GM23338 (cell line): ENCODE measurements at regions not wholly inside any gene's neighbourhood (a gene's known extent, or its start where the extent isn't known, plus 50 kb on each side); places are given as distances from the start of the nearest gene placed in this dataset.

Experiments
- ATAC-seq: fragments of 200-7000 bp; cut with Tn5 transposase; 3 replicates; pipeline ENCODE4 v1.9.1; 2020
- DNase-seq: peaks from one replicate; pipeline ENCODE4 v3.0.0-alpha.2; 2015; ENCODE audit warnings: low spot score
- H2AFZ ChIP-seq: fragments of 200-600 bp; sonication (generic); 2 replicates; pipeline ENCODE4 v1.8.0; 2016; ENCODE audit warnings: antibody characterized with exemption, mild to moderate bottlenecking, moderate library complexity
- H3F3A ChIP-seq: fragments of 200-600 bp; sonication (generic); replicated peaks from 2 replicates; pipeline ENCODE4 v1.8.0; 2017; ENCODE audit warnings: antibody characterized with exemption, mixed run types, low read depth
- H3K27ac ChIP-seq: fragments of 200-600 bp; sonication (generic); 2 replicates; pipeline ENCODE4 v1.6.1; 2016; ENCODE audit warnings: low read depth
- H3K27me3 ChIP-seq: fragments of 200-600 bp; sonication (generic); 2 replicates; pipeline ENCODE4 v1.8.0; 2016; ENCODE audit warnings: mild to moderate bottlenecking, mixed run types, moderate library complexity; ENCODE audit not compliant: insufficient read depth
- H3K36me3 ChIP-seq: fragments of 200-600 bp; sonication (generic); 2 replicates; pipeline ENCODE4 v1.8.0; 2016; ENCODE audit warnings: mild to moderate bottlenecking; ENCODE audit not compliant: insufficient read depth
- H3K4me1 ChIP-seq: fragments of 200-600 bp; sonication (generic); 2 replicates; pipeline ENCODE4 v1.8.0; 2016; ENCODE audit warnings: mild to moderate bottlenecking, moderate library complexity; ENCODE audit not compliant: insufficient read depth
- H3K4me2 ChIP-seq: fragments of 200-600 bp; sonication (generic); 2 replicates; pipeline ENCODE4 v1.7.1; 2017; ENCODE audit warnings: mixed run types
- H3K4me3 ChIP-seq: fragments of 200-600 bp; sonication (generic); 2 replicates; pipeline ENCODE4 v1.6.1; 2016; ENCODE audit warnings: mixed run types
- H3K79me2 ChIP-seq: fragments of 200-600 bp; sonication (generic); replicated peaks from 2 replicates; pipeline ENCODE4 v1.8.0; 2017; ENCODE audit warnings: mild to moderate bottlenecking; ENCODE audit not compliant: insufficient read depth
- H3K9me2 ChIP-seq: fragments of 200-600 bp; sonication (generic); 2 replicates; pipeline ENCODE4 v1.8.0; 2017; ENCODE audit not compliant: insufficient read depth
- H4K20me1 ChIP-seq: fragments of 200-600 bp; sonication (generic); replicated peaks from 2 replicates; pipeline ENCODE4 v1.8.0; 2017; ENCODE audit warnings: mild to moderate bottlenecking; ENCODE audit not compliant: insufficient read depth
- H3K27ac Mint-ChIP-seq: 2 replicates; pipeline ENCODE4 v1.8.0; 2020; ENCODE audit warnings: inconsistent platforms, mild to moderate bottlenecking, moderate library complexity, mixed read lengths
- H3K27me3 Mint-ChIP-seq: 3 replicates; pipeline ENCODE4 v1.8.0; 2022; ENCODE audit warnings: low read depth, mild to moderate bottlenecking, moderate library complexity, mixed read lengths, inconsistent platforms; ENCODE audit not compliant: insufficient read depth, poor library complexity
- H3K36me3 Mint-ChIP-seq: 3 replicates; pipeline ENCODE4 v1.8.0; 2021; ENCODE audit warnings: low read depth, mild to moderate bottlenecking, inconsistent platforms, moderate library complexity, mixed read lengths
- H3K4me1 Mint-ChIP-seq: 3 replicates; pipeline ENCODE4 v1.8.0; 2020; ENCODE audit warnings: mild to moderate bottlenecking, inconsistent platforms, mixed read lengths
- H3K4me3 Mint-ChIP-seq: 3 replicates; pipeline ENCODE4 v1.8.0; 2021; ENCODE audit warnings: moderate library complexity, mild to moderate bottlenecking, inconsistent platforms, mixed read lengths
- H3K9me3 Mint-ChIP-seq: 3 replicates; pipeline ENCODE4 v1.8.0; 2020; ENCODE audit warnings: moderate library complexity, mild to moderate bottlenecking, inconsistent platforms, mixed read lengths
- CREB1 ChIP-seq: fragments of 250-450 bp; sonication (Bioruptor Pico); IDR thresholded peaks from 2 replicates; pipeline ENCODE4 v1.5.0; 2020; ENCODE audit warnings: low read depth, mild to moderate bottlenecking, moderate library complexity
- EZH2 ChIP-seq: fragments of 200-600 bp; sonication (generic); IDR thresholded peaks from one replicate; pipeline ENCODE4 v1.8.0; 2017; ENCODE audit warnings: antibody characterized with exemption, mild to moderate bottlenecking, low read depth; ENCODE audit not compliant: unreplicated experiment
- EZH2phosphoT487 ChIP-seq: fragments of 200-600 bp; sonication (generic); IDR thresholded peaks from one replicate; pipeline ENCODE4 v1.8.1; 2018; ENCODE audit warnings: antibody characterized with exemption; ENCODE audit not compliant: unreplicated experiment
- JUNB ChIP-seq: IDR thresholded peaks from one replicate; pipeline ENCODE4 v1.6.1; 2016; ENCODE audit warnings: antibody characterized with exemption; ENCODE audit not compliant: unreplicated experiment
- NANOG ChIP-seq: IDR thresholded peaks from 2 replicates; pipeline ENCODE4 v1.6.1; 2016; ENCODE audit warnings: antibody characterized with exemption, borderline replicate concordance
- POLR2AphosphoS5 ChIP-seq: IDR thresholded peaks from 2 replicates; pipeline ENCODE4 v1.6.1; 2016; ENCODE audit warnings: antibody characterized with exemption, low read depth
- STAT1 ChIP-seq: IDR thresholded peaks from one replicate; pipeline ENCODE4 v1.6.1; 2016; ENCODE audit warnings: antibody characterized with exemption; ENCODE audit not compliant: unreplicated experiment
- ZNF114 ChIP-seq: fragments of 250-450 bp; sonication (Bioruptor Pico); IDR thresholded peaks from 2 replicates; pipeline ENCODE4 v1.5.0; 2020; ENCODE audit warnings: mild to moderate bottlenecking, moderate library complexity
- ZNF331 ChIP-seq: fragments of 250-450 bp; sonication (Bioruptor Pico); IDR thresholded peaks from 2 replicates; pipeline ENCODE4 v1.5.0; 2020; ENCODE audit warnings: low read depth, mild to moderate bottlenecking, moderate library complexity
- TF ChIP-seq, protein P1 (sequence below): IDR thresholded peaks from one replicate; pipeline ENCODE4 v1.6.1; 2018; ENCODE audit warnings: antibody characterized with exemption; ENCODE audit not compliant: unreplicated experiment
- TF ChIP-seq, protein P2 (sequence below): IDR thresholded peaks from 2 replicates; pipeline ENCODE4 v1.6.1; 2016; ENCODE audit warnings: antibody characterized with exemption
- TF ChIP-seq, protein P3 (sequence below), 2 experiments: fragments of 200-600 bp in 1 of 2; sonication (generic) in 1 of 2; conservative IDR thresholded peaks; 2 replicates each; pipeline versions ENCODE4 v1.5.1 to v1.6.1; 2016 to 2017; ENCODE audit warnings: antibody characterized with exemption in 2 of 2, low read depth in 2 of 2, mild to moderate bottlenecking in 2 of 2, moderate library complexity in 1 of 2
- TF ChIP-seq, protein P4 (sequence below): fragments of 250-450 bp; sonication (Bioruptor Pico); IDR thresholded peaks from 2 replicates; pipeline ENCODE4 v1.5.0; 2020; ENCODE audit warnings: mild to moderate bottlenecking, moderate library complexity

DNA sequence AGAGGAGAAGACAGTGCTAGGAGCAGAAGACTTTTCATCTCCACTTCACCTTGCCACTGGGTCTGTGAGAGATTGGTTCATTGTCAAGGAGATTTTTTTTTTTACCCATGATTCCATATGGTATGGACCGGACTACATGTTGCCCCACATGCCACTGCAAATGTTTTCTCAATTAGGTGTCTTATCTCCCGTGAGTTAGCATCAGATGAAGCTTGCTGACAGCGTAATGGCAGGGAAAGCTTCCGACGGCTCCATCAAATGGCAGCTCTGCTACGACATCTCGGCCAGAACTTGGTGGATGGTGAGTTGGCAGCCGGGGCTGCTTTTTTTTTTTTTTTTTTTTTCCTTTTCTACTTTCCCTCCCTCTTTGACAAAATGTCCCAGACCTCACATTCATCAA is 217.2 kb upstream of the NFIA start:
- H3K9me2 ChIP-seq = no peaks in the 10 kb centered on the region
- H3K79me2 ChIP-seq = no peaks in the 10 kb centered on the region
- DNase-seq (no peak), ATAC-seq (no peak)
- no peaks in the 10 kb centered on the region for H3K36me3 Mint-ChIP-seq
- H2AFZ ChIP-seq = no peak overlapping the region
- no peak overlapping the region for H3K27ac ChIP-seq
- peaks cover 48% of the 10 kb centered on the region for H3K4me1 Mint-ChIP-seq
- no peak overlapping the region for H3K4me2 ChIP-seq
- H3K27me3 ChIP-seq = no peaks in the 10 kb centered on the region
- no peak overlapping the region for H3K4me3 ChIP-seq
- TF ChIP-seq JUNB (no peak), NANOG (no peak), EZH2 (no peak), CREB1 (CRISPR knock-in tag) (no peak), STAT1 (no peak), POLR2AphosphoS5 (no peak), EZH2phosphoT487 (no peak), ZNF114 (CRISPR knock-in tag) (no peak), ZNF331 (CRISPR knock-in tag) (no peak)
- TF ChIP-seq, protein P1, sequence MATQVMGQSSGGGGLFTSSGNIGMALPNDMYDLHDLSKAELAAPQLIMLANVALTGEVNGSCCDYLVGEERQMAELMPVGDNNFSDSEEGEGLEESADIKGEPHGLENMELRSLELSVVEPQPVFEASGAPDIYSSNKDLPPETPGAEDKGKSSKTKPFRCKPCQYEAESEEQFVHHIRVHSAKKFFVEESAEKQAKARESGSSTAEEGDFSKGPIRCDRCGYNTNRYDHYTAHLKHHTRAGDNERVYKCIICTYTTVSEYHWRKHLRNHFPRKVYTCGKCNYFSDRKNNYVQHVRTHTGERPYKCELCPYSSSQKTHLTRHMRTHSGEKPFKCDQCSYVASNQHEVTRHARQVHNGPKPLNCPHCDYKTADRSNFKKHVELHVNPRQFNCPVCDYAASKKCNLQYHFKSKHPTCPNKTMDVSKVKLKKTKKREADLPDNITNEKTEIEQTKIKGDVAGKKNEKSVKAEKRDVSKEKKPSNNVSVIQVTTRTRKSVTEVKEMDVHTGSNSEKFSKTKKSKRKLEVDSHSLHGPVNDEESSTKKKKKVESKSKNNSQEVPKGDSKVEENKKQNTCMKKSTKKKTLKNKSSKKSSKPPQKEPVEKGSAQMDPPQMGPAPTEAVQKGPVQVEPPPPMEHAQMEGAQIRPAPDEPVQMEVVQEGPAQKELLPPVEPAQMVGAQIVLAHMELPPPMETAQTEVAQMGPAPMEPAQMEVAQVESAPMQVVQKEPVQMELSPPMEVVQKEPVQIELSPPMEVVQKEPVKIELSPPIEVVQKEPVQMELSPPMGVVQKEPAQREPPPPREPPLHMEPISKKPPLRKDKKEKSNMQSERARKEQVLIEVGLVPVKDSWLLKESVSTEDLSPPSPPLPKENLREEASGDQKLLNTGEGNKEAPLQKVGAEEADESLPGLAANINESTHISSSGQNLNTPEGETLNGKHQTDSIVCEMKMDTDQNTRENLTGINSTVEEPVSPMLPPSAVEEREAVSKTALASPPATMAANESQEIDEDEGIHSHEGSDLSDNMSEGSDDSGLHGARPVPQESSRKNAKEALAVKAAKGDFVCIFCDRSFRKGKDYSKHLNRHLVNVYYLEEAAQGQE = no peak
- TF ChIP-seq, protein P2, sequence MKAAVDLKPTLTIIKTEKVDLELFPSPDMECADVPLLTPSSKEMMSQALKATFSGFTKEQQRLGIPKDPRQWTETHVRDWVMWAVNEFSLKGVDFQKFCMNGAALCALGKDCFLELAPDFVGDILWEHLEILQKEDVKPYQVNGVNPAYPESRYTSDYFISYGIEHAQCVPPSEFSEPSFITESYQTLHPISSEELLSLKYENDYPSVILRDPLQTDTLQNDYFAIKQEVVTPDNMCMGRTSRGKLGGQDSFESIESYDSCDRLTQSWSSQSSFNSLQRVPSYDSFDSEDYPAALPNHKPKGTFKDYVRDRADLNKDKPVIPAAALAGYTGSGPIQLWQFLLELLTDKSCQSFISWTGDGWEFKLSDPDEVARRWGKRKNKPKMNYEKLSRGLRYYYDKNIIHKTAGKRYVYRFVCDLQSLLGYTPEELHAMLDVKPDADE = no peak
- TF ChIP-seq, protein P3, sequence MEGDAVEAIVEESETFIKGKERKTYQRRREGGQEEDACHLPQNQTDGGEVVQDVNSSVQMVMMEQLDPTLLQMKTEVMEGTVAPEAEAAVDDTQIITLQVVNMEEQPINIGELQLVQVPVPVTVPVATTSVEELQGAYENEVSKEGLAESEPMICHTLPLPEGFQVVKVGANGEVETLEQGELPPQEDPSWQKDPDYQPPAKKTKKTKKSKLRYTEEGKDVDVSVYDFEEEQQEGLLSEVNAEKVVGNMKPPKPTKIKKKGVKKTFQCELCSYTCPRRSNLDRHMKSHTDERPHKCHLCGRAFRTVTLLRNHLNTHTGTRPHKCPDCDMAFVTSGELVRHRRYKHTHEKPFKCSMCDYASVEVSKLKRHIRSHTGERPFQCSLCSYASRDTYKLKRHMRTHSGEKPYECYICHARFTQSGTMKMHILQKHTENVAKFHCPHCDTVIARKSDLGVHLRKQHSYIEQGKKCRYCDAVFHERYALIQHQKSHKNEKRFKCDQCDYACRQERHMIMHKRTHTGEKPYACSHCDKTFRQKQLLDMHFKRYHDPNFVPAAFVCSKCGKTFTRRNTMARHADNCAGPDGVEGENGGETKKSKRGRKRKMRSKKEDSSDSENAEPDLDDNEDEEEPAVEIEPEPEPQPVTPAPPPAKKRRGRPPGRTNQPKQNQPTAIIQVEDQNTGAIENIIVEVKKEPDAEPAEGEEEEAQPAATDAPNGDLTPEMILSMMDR (conservative IDR thresholded peaks at IDR 0.05; ENCODE audit: low read depth in 2 of 2) = no peak
- TF ChIP-seq, protein P4, sequence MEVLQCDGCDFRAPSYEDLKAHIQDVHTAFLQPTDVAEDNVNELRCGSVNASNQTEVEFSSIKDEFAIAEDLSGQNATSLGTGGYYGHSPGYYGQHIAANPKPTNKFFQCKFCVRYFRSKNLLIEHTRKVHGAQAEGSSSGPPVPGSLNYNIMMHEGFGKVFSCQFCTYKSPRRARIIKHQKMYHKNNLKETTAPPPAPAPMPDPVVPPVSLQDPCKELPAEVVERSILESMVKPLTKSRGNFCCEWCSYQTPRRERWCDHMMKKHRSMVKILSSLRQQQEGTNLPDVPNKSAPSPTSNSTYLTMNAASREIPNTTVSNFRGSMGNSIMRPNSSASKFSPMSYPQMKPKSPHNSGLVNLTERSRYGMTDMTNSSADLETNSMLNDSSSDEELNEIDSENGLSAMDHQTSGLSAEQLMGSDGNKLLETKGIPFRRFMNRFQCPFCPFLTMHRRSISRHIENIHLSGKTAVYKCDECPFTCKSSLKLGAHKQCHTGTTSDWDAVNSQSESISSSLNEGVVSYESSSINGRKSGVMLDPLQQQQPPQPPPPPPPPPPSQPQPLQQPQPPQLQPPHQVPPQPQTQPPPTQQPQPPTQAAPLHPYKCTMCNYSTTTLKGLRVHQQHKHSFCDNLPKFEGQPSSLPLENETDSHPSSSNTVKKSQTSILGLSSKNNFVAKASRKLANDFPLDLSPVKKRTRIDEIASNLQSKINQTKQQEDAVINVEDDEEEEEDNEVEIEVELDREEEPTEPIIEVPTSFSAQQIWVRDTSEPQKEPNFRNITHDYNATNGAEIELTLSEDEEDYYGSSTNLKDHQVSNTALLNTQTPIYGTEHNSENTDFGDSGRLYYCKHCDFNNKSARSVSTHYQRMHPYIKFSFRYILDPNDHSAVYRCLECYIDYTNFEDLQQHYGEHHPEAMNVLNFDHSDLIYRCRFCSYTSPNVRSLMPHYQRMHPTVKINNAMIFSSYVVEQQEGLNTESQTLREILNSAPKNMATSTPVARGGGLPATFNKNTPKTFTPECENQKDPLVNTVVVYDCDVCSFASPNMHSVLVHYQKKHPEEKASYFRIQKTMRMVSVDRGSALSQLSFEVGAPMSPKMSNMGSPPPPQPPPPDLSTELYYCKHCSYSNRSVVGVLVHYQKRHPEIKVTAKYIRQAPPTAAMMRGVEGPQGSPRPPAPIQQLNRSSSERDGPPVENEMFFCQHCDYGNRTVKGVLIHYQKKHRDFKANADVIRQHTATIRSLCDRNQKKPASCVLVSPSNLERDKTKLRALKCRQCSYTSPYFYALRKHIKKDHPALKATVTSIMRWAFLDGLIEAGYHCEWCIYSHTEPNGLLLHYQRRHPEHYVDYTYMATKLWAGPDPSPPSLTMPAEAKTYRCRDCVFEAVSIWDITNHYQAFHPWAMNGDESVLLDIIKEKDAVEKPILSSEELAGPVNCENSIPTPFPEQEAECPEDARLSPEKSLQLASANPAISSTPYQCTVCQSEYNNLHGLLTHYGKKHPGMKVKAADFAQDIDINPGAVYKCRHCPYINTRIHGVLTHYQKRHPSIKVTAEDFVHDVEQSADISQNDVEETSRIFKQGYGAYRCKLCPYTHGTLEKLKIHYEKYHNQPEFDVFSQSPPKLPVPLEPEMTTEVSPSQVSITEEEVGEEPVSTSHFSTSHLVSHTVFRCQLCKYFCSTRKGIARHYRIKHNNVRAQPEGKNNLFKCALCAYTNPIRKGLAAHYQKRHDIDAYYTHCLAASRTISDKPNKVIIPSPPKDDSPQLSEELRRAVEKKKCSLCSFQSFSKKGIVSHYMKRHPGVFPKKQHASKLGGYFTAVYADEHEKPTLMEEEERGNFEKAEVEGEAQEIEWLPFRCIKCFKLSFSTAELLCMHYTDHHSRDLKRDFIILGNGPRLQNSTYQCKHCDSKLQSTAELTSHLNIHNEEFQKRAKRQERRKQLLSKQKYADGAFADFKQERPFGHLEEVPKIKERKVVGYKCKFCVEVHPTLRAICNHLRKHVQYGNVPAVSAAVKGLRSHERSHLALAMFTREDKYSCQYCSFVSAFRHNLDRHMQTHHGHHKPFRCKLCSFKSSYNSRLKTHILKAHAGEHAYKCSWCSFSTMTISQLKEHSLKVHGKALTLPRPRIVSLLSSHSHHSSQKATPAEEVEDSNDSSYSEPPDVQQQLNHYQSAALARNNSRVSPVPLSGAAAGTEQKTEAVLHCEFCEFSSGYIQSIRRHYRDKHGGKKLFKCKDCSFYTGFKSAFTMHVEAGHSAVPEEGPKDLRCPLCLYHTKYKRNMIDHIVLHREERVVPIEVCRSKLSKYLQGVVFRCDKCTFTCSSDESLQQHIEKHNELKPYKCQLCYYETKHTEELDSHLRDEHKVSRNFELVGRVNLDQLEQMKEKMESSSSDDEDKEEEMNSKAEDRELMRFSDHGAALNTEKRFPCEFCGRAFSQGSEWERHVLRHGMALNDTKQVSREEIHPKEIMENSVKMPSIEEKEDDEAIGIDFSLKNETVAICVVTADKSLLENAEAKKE (CRISPR knock-in tag) = no peak
- no peaks in the 10 kb centered on the region for H3K36me3 ChIP-seq
- no peaks in the 10 kb centered on the region for H4K20me1 ChIP-seq
- no peak overlapping the region for H3K4me3 Mint-ChIP-seq
- no peaks in the 10 kb centered on the region for H3F3A ChIP-seq
- peaks cover 50% of the 10 kb centered on the region for H3K4me1 ChIP-seq
- no peaks in the 10 kb centered on the region for H3K9me3 Mint-ChIP-seq
- peaks cover 3% of the 10 kb centered on the region for H3K27me3 Mint-ChIP-seq
- H3K27ac Mint-ChIP-seq = no peak overlapping the region
